ENCODE measurements at regions not wholly inside any gene's neighbourhood (a gene's known extent, or its start where the extent isn't known, plus 50 kb on each side); places are given as distances from the start of the nearest gene placed in this dataset.

- no peak overlapping the region for H3K4me3 ChIP-seq (ENCODE audit: control insufficient read depth, low read depth, low read length)
- TF ChIP-seq, protein P1, sequence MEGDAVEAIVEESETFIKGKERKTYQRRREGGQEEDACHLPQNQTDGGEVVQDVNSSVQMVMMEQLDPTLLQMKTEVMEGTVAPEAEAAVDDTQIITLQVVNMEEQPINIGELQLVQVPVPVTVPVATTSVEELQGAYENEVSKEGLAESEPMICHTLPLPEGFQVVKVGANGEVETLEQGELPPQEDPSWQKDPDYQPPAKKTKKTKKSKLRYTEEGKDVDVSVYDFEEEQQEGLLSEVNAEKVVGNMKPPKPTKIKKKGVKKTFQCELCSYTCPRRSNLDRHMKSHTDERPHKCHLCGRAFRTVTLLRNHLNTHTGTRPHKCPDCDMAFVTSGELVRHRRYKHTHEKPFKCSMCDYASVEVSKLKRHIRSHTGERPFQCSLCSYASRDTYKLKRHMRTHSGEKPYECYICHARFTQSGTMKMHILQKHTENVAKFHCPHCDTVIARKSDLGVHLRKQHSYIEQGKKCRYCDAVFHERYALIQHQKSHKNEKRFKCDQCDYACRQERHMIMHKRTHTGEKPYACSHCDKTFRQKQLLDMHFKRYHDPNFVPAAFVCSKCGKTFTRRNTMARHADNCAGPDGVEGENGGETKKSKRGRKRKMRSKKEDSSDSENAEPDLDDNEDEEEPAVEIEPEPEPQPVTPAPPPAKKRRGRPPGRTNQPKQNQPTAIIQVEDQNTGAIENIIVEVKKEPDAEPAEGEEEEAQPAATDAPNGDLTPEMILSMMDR (conservative IDR thresholded peaks at IDR 0.05; ENCODE audit: control insufficient read depth, insufficient read depth, low read depth, low read length), result no peak
- DNase-seq (ENCODE audit: low read depth), result no peak
Measured at GRCh38 chr21:16504766-16505165, 775.0 kb downstream of the USP25 start.

GRCh38 chr21:16509476-16509875 lies 779.7 kb downstream of the USP25 start:
- DNase-seq (ENCODE audit: low read depth), result peak; percentile 96
- TF ChIP-seq, protein P1 (conservative IDR thresholded peaks at IDR 0.05; ENCODE audit: control insufficient read depth, insufficient read depth, low read depth, low read length), result no peak

GRCh38 chr21:16514316-16514715 lies 784.5 kb downstream of the USP25 start:
- no peak overlapping the region for H3K4me3 ChIP-seq (ENCODE audit: control insufficient read depth, low read depth, low read length)
- TF ChIP-seq, protein P1 (conservative IDR thresholded peaks at IDR 0.05; ENCODE audit: control insufficient read depth, insufficient read depth, low read depth, low read length), result no peak
- DNase-seq (ENCODE audit: low read depth), result peak; percentile 44

More at GRCh38 chr21:16509476-16509875, 779.7 kb downstream of the USP25 start:
- H3K4me3 ChIP-seq (ENCODE audit: control insufficient read depth, low read depth, low read length), result no peak overlapping the region

DNA sequence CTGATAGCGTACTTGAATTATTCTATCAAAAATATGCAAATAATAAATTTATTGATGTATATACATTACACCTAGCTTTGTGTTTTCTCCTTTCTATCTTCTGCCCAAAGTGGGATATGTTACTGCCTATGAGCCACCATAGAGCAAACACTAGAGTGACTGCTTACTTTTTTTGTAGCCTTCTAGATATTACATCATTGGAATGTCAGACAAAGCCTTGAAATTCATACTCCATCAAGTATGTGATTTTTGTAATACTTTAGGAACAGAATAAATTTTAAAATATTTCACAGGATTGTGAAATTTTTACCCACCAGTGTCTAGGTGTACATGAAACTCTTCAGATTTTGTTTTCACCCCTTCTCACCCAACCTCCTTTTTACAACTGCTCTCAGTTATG lies 787.6 kb downstream of the USP25 start:
- no peak overlapping the region for H3K4me3 ChIP-seq (ENCODE audit: control insufficient read depth, low read depth, low read length)
- no peak for DNase-seq (ENCODE audit: low read depth)
- TF ChIP-seq, protein P1 (conservative IDR thresholded peaks at IDR 0.05; ENCODE audit: control insufficient read depth, insufficient read depth, low read depth, low read length), result no peak

DNA sequence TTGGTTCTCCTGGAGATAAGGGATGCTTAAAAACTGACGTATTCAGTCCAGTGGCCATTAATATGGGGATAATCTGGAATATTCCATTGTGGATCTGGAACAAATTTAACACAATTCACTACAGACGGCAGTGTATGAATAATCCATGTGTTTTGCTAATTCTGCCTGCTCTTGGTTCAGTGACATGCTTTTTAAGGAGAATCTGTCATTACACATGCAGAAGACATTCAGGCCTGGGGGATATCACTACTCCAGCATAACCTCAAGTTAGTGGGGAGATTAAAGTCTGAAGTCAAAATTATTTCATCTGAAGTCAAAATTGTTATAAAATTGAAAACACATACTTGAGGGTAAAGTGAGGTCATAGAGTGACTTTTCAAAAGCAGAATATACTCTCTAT lies 789.3 kb downstream of the USP25 start:
- TF ChIP-seq, protein P1 (conservative IDR thresholded peaks at IDR 0.05; ENCODE audit: control insufficient read depth, insufficient read depth, low read depth, low read length), result no peak
- no peak for DNase-seq (ENCODE audit: low read depth)
- no peak overlapping the region for H3K4me3 ChIP-seq (ENCODE audit: control insufficient read depth, low read depth, low read length)

DNA sequence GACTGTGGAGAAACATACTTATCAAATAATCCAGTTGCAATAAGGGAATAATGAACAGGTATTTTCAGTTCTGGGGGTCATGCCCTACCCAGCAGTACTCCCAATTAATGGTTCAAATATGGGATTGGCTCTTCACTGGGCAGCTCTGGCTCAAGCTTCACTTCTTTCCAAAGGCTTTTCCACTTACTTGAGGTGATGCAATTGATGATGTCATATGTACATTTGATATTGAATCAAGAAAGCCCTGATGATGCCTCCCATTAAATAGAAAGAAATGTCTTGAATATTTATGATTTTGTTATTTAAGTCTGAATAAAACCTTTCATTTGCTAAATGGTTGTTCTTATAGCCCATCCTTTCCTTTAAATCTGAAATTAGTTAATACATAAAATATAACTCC lies 789.9 kb downstream of the USP25 start:
- H3K4me3 ChIP-seq (ENCODE audit: control insufficient read depth, low read depth, low read length), result no peak overlapping the region
- DNase-seq (ENCODE audit: low read depth), result peak; percentile 26
- TF ChIP-seq, protein P1 (conservative IDR thresholded peaks at IDR 0.05; ENCODE audit: control insufficient read depth, insufficient read depth, low read depth, low read length), result no peak

GRCh38 chr21:16522548-16522947 lies 792.8 kb downstream of the USP25 start:
- TF ChIP-seq, protein P1 (conservative IDR thresholded peaks at IDR 0.05; ENCODE audit: control insufficient read depth, insufficient read depth, low read depth, low read length), result no peak
- H3K4me3 ChIP-seq (ENCODE audit: control insufficient read depth, low read depth, low read length), result no peak overlapping the region
- DNase-seq (ENCODE audit: low read depth), result peak; percentile 47

All from fibroblast of mammary gland (primary cell).